ENCODE measurements at regions not wholly inside any gene's neighbourhood (a gene's known extent, or its start where the extent isn't known, plus 50 kb on each side); places are given as distances from the start of the nearest gene placed in this dataset.
"Not testable (repeated sequence)": the region's sequence is repeated elsewhere in the genome, so short reads cannot be mapped to it uniquely, and the experiment has no call there.

- DNase-seq (ENCODE audit: low read depth): no peak
These were observed 499.0 kb upstream of the SLC35B3 start for GRCh38 chr6:8934318-8934717.

GRCh38 chr6:8930009-8930408 lies 494.7 kb upstream of the SLC35B3 start:
- no peak for DNase-seq (ENCODE audit: low read depth)

GRCh38 chr6:8920244-8920643 lies 484.9 kb upstream of the SLC35B3 start:
- not testable (repeated sequence) for DNase-seq (ENCODE audit: low read depth)

- no peak for DNase-seq (ENCODE audit: low read depth)
These were observed 482.9 kb upstream of the SLC35B3 start for GRCh38 chr6:8918196-8918595.

GRCh38 chr6:8914700-8915099 lies 479.4 kb upstream of the SLC35B3 start:
- no peak for DNase-seq (ENCODE audit: low read depth)

GRCh38 chr6:8908638-8909037 lies 473.3 kb upstream of the SLC35B3 start:
- DNase-seq (ENCODE audit: low read depth): no peak

GRCh38 chr6:8906699-8907098 lies 471.4 kb upstream of the SLC35B3 start:
- DNase-seq (ENCODE audit: low read depth): no peak

- DNase-seq (ENCODE audit: low read depth): no peak
These were observed 470.4 kb upstream of the SLC35B3 start for GRCh38 chr6:8905757-8906156.

GRCh38 chr6:8904754-8905153 lies 469.4 kb upstream of the SLC35B3 start:
- no peak for DNase-seq (ENCODE audit: low read depth)

- DNase-seq (ENCODE audit: low read depth): no peak
These were observed 464.7 kb upstream of the SLC35B3 start for GRCh38 chr6:8900056-8900455.

GRCh38 chr6:8889514-8889913 lies 454.2 kb upstream of the SLC35B3 start:
- DNase-seq (ENCODE audit: low read depth): no peak

GRCh38 chr6:8888468-8888867 lies 453.1 kb upstream of the SLC35B3 start:
- DNase-seq (ENCODE audit: low read depth): no peak

GRCh38 chr6:8881663-8882062 lies 446.3 kb upstream of the SLC35B3 start:
- DNase-seq (ENCODE audit: low read depth): no peak

GRCh38 chr6:8879334-8879733 lies 444.0 kb upstream of the SLC35B3 start:
- DNase-seq (ENCODE audit: low read depth): no peak

- DNase-seq (ENCODE audit: low read depth): no peak
These were observed 440.6 kb upstream of the SLC35B3 start for GRCh38 chr6:8875986-8876385.

- DNase-seq (ENCODE audit: low read depth): no peak
These were observed 437.2 kb upstream of the SLC35B3 start for GRCh38 chr6:8872589-8872988.

GRCh38 chr6:8865451-8865850 lies 430.1 kb upstream of the SLC35B3 start:
- no peak for DNase-seq (ENCODE audit: low read depth)

- DNase-seq (ENCODE audit: low read depth): no peak
These were observed 425.3 kb upstream of the SLC35B3 start for GRCh38 chr6:8860671-8861070.

- no peak for DNase-seq (ENCODE audit: low read depth)
These were observed 424.2 kb upstream of the SLC35B3 start for GRCh38 chr6:8859501-8859900.

- no peak for DNase-seq (ENCODE audit: low read depth)
These were observed 423.5 kb upstream of the SLC35B3 start for GRCh38 chr6:8858854-8859331.

- DNase-seq (ENCODE audit: low read depth): no peak
These were observed 421.8 kb upstream of the SLC35B3 start for GRCh38 chr6:8857160-8857559.

GRCh38 chr6:8855411-8855810 lies 420.1 kb upstream of the SLC35B3 start:
- DNase-seq (ENCODE audit: low read depth): no peak

GRCh38 chr6:8852332-8852731 lies 417.0 kb upstream of the SLC35B3 start:
- DNase-seq (ENCODE audit: low read depth): no peak

GRCh38 chr6:8846680-8847079 lies 411.3 kb upstream of the SLC35B3 start:
- not testable (repeated sequence) for DNase-seq (ENCODE audit: low read depth)

- DNase-seq (ENCODE audit: low read depth): no peak
These were observed 410.3 kb upstream of the SLC35B3 start for GRCh38 chr6:8845690-8846089.
